Renal cortical epithelial cell (primary cell): ENCODE measurements at regions not wholly inside any gene's neighbourhood (a gene's known extent, or its start where the extent isn't known, plus 50 kb on each side); places are given as distances from the start of the nearest gene placed in this dataset.
"Not testable (repeated sequence)": the region's sequence is repeated elsewhere in the genome, so short reads cannot be mapped to it uniquely, and the experiment has no call there.

ENCODE experiments used
- DNase-seq: peaks from one replicate; pipeline ENCODE4 v3.0.0-alpha.2; 2011; ENCODE audit warnings: low read depth

- no peak for DNase-seq
Observed at GRCh38 chr21:32884062-32884461, 112.5 kb upstream of the PAXBP1 start.

GRCh38 chr21:32886339-32886738, 114.8 kb upstream of the PAXBP1 start:
- DNase-seq, result no peak

GRCh38 chr21:32887026-32887425, 115.5 kb upstream of the PAXBP1 start:
- no peak for DNase-seq

- DNase-seq, result no peak
Observed at GRCh38 chr21:32888971-32889370, 117.4 kb upstream of the PAXBP1 start.

GRCh38 chr21:32889596-32889995, 118.0 kb upstream of the PAXBP1 start:
- no peak for DNase-seq

GRCh38 chr21:32894321-32894720, 122.8 kb upstream of the PAXBP1 start:
- DNase-seq, result peak; percentile 0

- no peak for DNase-seq
Observed at GRCh38 chr21:32900814-32901213, 124.9 kb upstream of the OLIG2 start.

- no peak for DNase-seq
Observed at GRCh38 chr21:32907521-32907920, 118.2 kb upstream of the OLIG2 start.

- no peak for DNase-seq
Observed at GRCh38 chr21:32908534-32908933, 117.2 kb upstream of the OLIG2 start.

GRCh38 chr21:32909393-32909792, 116.3 kb upstream of the OLIG2 start:
- no peak for DNase-seq

GRCh38 chr21:32914424-32915039, 111.2 kb upstream of the OLIG2 start:
- no peak for DNase-seq

GRCh38 chr21:32915099-32915498, 110.6 kb upstream of the OLIG2 start:
- DNase-seq, result no peak

- no peak for DNase-seq
Observed at GRCh38 chr21:32916088-32916487, 109.6 kb upstream of the OLIG2 start.

- no peak for DNase-seq
Observed at GRCh38 chr21:32916522-32917099, 109.1 kb upstream of the OLIG2 start.

- DNase-seq, result no peak
Observed at GRCh38 chr21:32917362-32918135, 108.2 kb upstream of the OLIG2 start.

- DNase-seq, result no peak
Observed at GRCh38 chr21:32918478-32919120, 107.1 kb upstream of the OLIG2 start.

- DNase-seq, result no peak
Observed at GRCh38 chr21:32920474-32920873, 105.3 kb upstream of the OLIG2 start.

GRCh38 chr21:32921632-32922230, 104.0 kb upstream of the OLIG2 start:
- DNase-seq, result no peak

- DNase-seq, result no peak
Observed at GRCh38 chr21:32925098-32925497, 100.6 kb upstream of the OLIG2 start.

- no peak for DNase-seq
Observed at GRCh38 chr21:32929633-32930038, 96.1 kb upstream of the OLIG2 start.

GRCh38 chr21:32930673-32931072, 95.1 kb upstream of the OLIG2 start:
- DNase-seq, result no peak

- DNase-seq, result not testable (repeated sequence)
Observed at GRCh38 chr21:32934068-32934467, 91.7 kb upstream of the OLIG2 start.
